OCI-LY7 (cell line): ENCODE measurements at regions not wholly inside any gene's neighbourhood (a gene's known extent, or its start where the extent isn't known, plus 50 kb on each side); places are given as distances from the start of the nearest gene placed in this dataset.

Experiments used
- BruUV-seq: library from RNA; stranded (reverse); fragments of 400-500 nt; replicated peaks from 2 replicates; lab custom pipeline; 2021; lab: Mats Ljungman, UMichigan
- CTCF ChIA-PET: fragments of 300-600 bp; sonication (Branson Sonifier 250); formaldehyde crosslinking; loops from one replicate; lab custom pipeline; 2022; ENCODE audit warnings: antibody characterized with exemption; ENCODE audit not compliant: unreplicated experiment; lab: Charles Lee
- POLR2A ChIA-PET: fragments of 300-600 bp; sonication (Branson Sonifier 250); formaldehyde crosslinking; loops from one replicate; lab custom pipeline; 2022; ENCODE audit warnings: antibody characterized with exemption; lab: Charles Lee
- DNase-seq: peaks from one replicate; pipeline ENCODE4 v3.0.0-alpha.2; 2015; ENCODE audit warnings: low spot score
- H2AFZ ChIP-seq: fragments of 200-600 bp; sonication (generic), shearing (Covaris generic); 2 replicates; pipeline ENCODE4 v1.6.1; 2014; ENCODE audit warnings: mild to moderate bottlenecking, antibody characterized with exemption, low read length, moderate library complexity
- H3K27ac ChIP-seq: fragments of 200-600 bp; sonication (generic); 2 replicates; pipeline ENCODE4 v1.5.1; 2014; ENCODE audit warnings: mixed run types, low read depth, mild to moderate bottlenecking, moderate library complexity, low read length, inconsistent platforms; ENCODE audit not compliant: poor library complexity, severe bottlenecking
- H3K36me3 ChIP-seq: fragments of 200-600 bp; sonication (generic); 2 replicates; pipeline ENCODE4 v1.6.1; 2014; ENCODE audit warnings: mild to moderate bottlenecking, antibody characterized with exemption, low read length, moderate library complexity, mixed read lengths; ENCODE audit not compliant: insufficient read depth
- H3K4me1 ChIP-seq: fragments of 200-600 bp; sonication (generic); 2 replicates; pipeline ENCODE4 v1.5.1; 2014; ENCODE audit warnings: mild to moderate bottlenecking, low read length; ENCODE audit not compliant: insufficient read depth, poor library complexity, severe bottlenecking
- H3K4me2 ChIP-seq: fragments of 200-600 bp; sonication (generic); 2 replicates; pipeline ENCODE4 v1.6.1; 2014; ENCODE audit warnings: mild to moderate bottlenecking, low read length
- H3K4me3 ChIP-seq: fragments of 200-600 bp; sonication (generic); 2 replicates; pipeline ENCODE4 v1.5.1; 2014; ENCODE audit warnings: mild to moderate bottlenecking, low read depth, low read length; ENCODE audit not compliant: poor library complexity, severe bottlenecking
- H3K79me2 ChIP-seq: fragments of 200-600 bp; sonication (generic); 2 replicates; pipeline ENCODE4 v1.6.1; 2016; ENCODE audit warnings: low read depth, mild to moderate bottlenecking, low read length, moderate library complexity, mixed read lengths; ENCODE audit not compliant: insufficient read depth
- H3K9me2 ChIP-seq: fragments of 200-600 bp; sonication (generic); 2 replicates; pipeline ENCODE4 v1.6.1; 2016; ENCODE audit warnings: mild to moderate bottlenecking, low read length, mixed read lengths; ENCODE audit not compliant: insufficient read depth
- H3K9me3 ChIP-seq: fragments of 200-600 bp; sonication (generic); 2 replicates; pipeline ENCODE4 v1.6.1; 2014; ENCODE audit warnings: mild to moderate bottlenecking, mixed run types, low read length, mixed read lengths
- H4K20me1 ChIP-seq: fragments of 200-600 bp; sonication (generic); 2 replicates; pipeline ENCODE4 v1.6.1; 2014; ENCODE audit warnings: mild to moderate bottlenecking, antibody characterized with exemption, low read length, moderate library complexity, mixed read lengths; ENCODE audit not compliant: insufficient read depth
- EZH2phosphoT487 ChIP-seq: fragments of 200-600 bp; sonication (generic); IDR thresholded peaks from 2 replicates; pipeline ENCODE4 v1.6.1; 2018; ENCODE audit warnings: low read depth, borderline replicate concordance, mild to moderate bottlenecking, mixed run types, antibody characterized with exemption, low read length, moderate library complexity, mixed read lengths
- intact Hi-C: fragments of 100-400 bp; cut with micrococcal nuclease; formaldehyde crosslinking; loops from one replicate; pipeline ENCODE4 v1.10.0; 2022; ENCODE audit not compliant: unreplicated experiment
- TF ChIP-seq, protein P1 (sequence below): fragments of 200-600 bp; sonication (generic); conservative IDR thresholded peaks from 2 replicates; pipeline ENCODE4 v1.5.1; 2014; ENCODE audit warnings: mild to moderate bottlenecking, antibody characterized with exemption, low read length, moderate library complexity, mixed read lengths

GRCh38 chr5:40258222-40258621 lies 421.5 kb upstream of the PTGER4 start:
- H3K4me3 ChIP-seq = no peak overlapping the region
- no peaks in the 10 kb centered on the region for H3K36me3 ChIP-seq
- no peaks in the 10 kb centered on the region for H3K79me2 ChIP-seq
- H3K9me3 ChIP-seq = no peaks in the 10 kb centered on the region
- BruUV-seq = no TSS peak
- CTCF ChIA-PET = no interaction called here
- no peak overlapping the region for H3K27ac ChIP-seq
- DNase-seq = no peak
- POLR2A ChIA-PET = interaction anchor here (0.7 to 1.5 kb wide), 3 partner anchors 12 to 94 kb away, joined by 3 to 6 read pairs (median 4); no protein-coding TSS in a partner anchor
- no peak overlapping the region for H3K4me2 ChIP-seq
- no peaks in the 10 kb centered on the region for H3K9me2 ChIP-seq
- intact Hi-C loops = no loop called here
- TF ChIP-seq, protein P1, sequence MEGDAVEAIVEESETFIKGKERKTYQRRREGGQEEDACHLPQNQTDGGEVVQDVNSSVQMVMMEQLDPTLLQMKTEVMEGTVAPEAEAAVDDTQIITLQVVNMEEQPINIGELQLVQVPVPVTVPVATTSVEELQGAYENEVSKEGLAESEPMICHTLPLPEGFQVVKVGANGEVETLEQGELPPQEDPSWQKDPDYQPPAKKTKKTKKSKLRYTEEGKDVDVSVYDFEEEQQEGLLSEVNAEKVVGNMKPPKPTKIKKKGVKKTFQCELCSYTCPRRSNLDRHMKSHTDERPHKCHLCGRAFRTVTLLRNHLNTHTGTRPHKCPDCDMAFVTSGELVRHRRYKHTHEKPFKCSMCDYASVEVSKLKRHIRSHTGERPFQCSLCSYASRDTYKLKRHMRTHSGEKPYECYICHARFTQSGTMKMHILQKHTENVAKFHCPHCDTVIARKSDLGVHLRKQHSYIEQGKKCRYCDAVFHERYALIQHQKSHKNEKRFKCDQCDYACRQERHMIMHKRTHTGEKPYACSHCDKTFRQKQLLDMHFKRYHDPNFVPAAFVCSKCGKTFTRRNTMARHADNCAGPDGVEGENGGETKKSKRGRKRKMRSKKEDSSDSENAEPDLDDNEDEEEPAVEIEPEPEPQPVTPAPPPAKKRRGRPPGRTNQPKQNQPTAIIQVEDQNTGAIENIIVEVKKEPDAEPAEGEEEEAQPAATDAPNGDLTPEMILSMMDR = no peak
- no peak for TF ChIP-seq EZH2phosphoT487
- no peaks in the 10 kb centered on the region for H4K20me1 ChIP-seq
- no peak overlapping the region for H2AFZ ChIP-seq
- H3K4me1 ChIP-seq = no peaks in the 10 kb centered on the region

DNA sequence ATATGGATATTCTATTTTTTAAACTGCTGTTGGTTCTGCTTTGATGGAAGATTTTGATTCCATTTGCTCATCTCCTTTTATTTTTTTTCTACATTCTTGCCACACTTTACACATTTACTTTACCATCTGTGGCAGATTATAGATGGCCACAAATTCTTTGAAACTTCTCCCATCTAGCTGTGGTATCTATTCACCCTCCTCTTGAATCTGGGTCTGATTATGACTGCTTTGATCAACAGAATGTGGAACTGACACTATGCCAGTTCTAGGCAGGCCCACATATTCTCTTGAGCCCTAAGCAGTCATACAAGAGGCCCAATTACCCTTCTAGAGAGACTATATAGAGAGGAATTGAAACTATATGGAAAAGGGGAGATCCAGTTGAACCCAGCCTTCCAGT lies 439.0 kb upstream of the PTGER4 start:
- Histone ChIP-seq H3K36me3 (no peaks in the 10 kb centered on the region), H2AFZ (no peak overlapping the region), H4K20me1 (no peaks in the 10 kb centered on the region), H3K27ac (no peak overlapping the region), H3K4me1 (no peaks in the 10 kb centered on the region), H3K9me3 (no peaks in the 10 kb centered on the region), H3K79me2 (no peaks in the 10 kb centered on the region), H3K9me2 (no peaks in the 10 kb centered on the region), H3K4me3 (no peak overlapping the region), H3K4me2 (no peak overlapping the region)
- DNase-seq = no peak
- CTCF ChIA-PET = no interaction called here
- no TSS peak for BruUV-seq
- POLR2A ChIA-PET = interaction anchor here (0.6 kb wide), 1 partner anchor 429 kb away, joined by 3 read pairs; no protein-coding TSS in a partner anchor
- no peak for TF ChIP-seq EZH2phosphoT487
- TF ChIP-seq, protein P1 = no peak
- intact Hi-C loops = no loop called here

DNA sequence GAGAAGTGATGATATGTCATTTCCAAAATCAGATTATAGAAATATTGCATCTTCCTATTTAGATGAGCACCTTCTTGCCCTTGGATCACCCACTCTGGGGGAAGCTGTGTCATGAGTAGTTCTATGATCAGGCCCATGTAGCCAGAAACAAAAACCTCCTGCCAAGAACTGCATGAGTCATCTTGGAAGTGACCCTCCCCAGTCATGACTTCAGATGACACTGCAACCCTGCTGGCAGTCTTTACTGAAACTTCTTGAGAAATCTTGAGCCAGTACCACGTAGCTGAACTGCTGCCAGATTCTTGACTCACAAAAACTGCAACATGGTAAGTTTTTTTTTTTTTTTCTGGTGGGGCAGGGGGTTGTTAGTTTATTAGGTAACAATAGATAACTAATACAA lies 439.6 kb upstream of the PTGER4 start:
- H3K36me3 ChIP-seq = no peaks in the 10 kb centered on the region
- H3K9me3 ChIP-seq = no peaks in the 10 kb centered on the region
- H3K27ac ChIP-seq = no peak overlapping the region
- H3K9me2 ChIP-seq = no peaks in the 10 kb centered on the region
- H3K4me3 ChIP-seq = no peak overlapping the region
- no peak overlapping the region for H2AFZ ChIP-seq
- H3K4me1 ChIP-seq = no peaks in the 10 kb centered on the region
- H3K4me2 ChIP-seq = no peak overlapping the region
- CTCF ChIA-PET = no interaction called here
- intact Hi-C loops = no loop called here
- TF ChIP-seq, protein P1 = no peak
- TF ChIP-seq EZH2phosphoT487 = no peak
- no TSS peak for BruUV-seq
- H3K79me2 ChIP-seq = no peaks in the 10 kb centered on the region
- POLR2A ChIA-PET = interaction anchor here (0.6 kb wide), 1 partner anchor 429 kb away, joined by 3 read pairs; no protein-coding TSS in a partner anchor
- H4K20me1 ChIP-seq = no peaks in the 10 kb centered on the region
- DNase-seq = no peak
